HCT116 (cell line): ENCODE measurements at regions not wholly inside any gene's neighbourhood (a gene's known extent, or its start where the extent isn't known, plus 50 kb on each side); places are given as distances from the start of the nearest gene placed in this dataset.

Source experiments
- ATAC-seq: fragments of 200-7000 bp; cut with Tn5 transposase; 2 replicates; pipeline ENCODE4 v1.9.1; 2020; ENCODE audit warnings: mild to moderate bottlenecking, moderate library complexity
- BruUV-seq: library from RNA; stranded (reverse); fragments of 400-500 nt; replicated peaks from 2 replicates; lab custom pipeline; 2021; lab: Mats Ljungman, UMichigan
- CTCF ChIA-PET: fragments of 300-600 bp; sonication (Branson Sonifier 250); formaldehyde crosslinking; loops from one replicate; lab custom pipeline; 2021; ENCODE audit warnings: antibody characterized with exemption; lab: Charles Lee
- POLR2A ChIA-PET: fragments of 300-600, 350-600 bp; sonication (Branson Sonifier 250); formaldehyde crosslinking; loops from one replicate; lab custom pipeline; 2021; ENCODE audit warnings: antibody characterized with exemption; lab: Charles Lee
- RAD21 ChIA-PET, 2 experiments: fragments of 300-600 bp; sonication (Branson Sonifier 250); formaldehyde crosslinking; loops; one replicate each; lab custom pipeline; 2023; ENCODE audit warnings: low total read pairs in 2 of 2; ENCODE audit not compliant: uncharacterized antibody in 2 of 2, unreplicated experiment in 2 of 2, low non-redundant PET in 1 of 2; lab: Charles Lee
- DNase-seq: peaks from one replicate; pipeline ENCODE4 v3.0.0-alpha.2; 2010; ENCODE audit warnings: low read depth, low spot score
- H2AFZ ChIP-seq: fragments of 200-600 bp; shearing (Covaris generic), sonication (generic); 2 replicates; pipeline ENCODE4 v1.6.1; 2017; ENCODE audit warnings: low read depth, mixed run types, mixed read lengths, antibody characterized with exemption, low read length; ENCODE audit not compliant: poor library complexity, severe bottlenecking
- H3K27ac ChIP-seq: 2 replicates; pipeline ENCODE4 v1.5.1; 2012; ENCODE audit warnings: low read depth, low read length
- H3K27me3 ChIP-seq: fragments of 200-600 bp; sonication (generic); 2 replicates; pipeline ENCODE4 v1.6.1; 2016; ENCODE audit warnings: mixed run types, low read length, mixed read lengths; ENCODE audit not compliant: insufficient read depth
- H3K36me3 ChIP-seq, 2 experiments: fragments of 200-500 bp in 1 of 2; fragments of 200-600 bp in 1 of 2; sonication (Bioruptor generic) in 1 of 2; sonication (generic) in 1 of 2; 2 replicates each; pipeline versions ENCODE4 v1.5.1 to v1.6.1; 2014 to 2016; ENCODE audit warnings: low read length in 2 of 2, inconsistent platforms in 1 of 2, mixed read lengths in 1 of 2, mixed run types in 1 of 2; ENCODE audit not compliant: insufficient read depth in 2 of 2, control insufficient read depth in 1 of 2
- H3K4me1 ChIP-seq, 2 experiments: fragments of 200-600 bp in 1 of 2; sonication (generic) in 1 of 2; 2 replicates each; pipeline versions ENCODE4 v1.5.1 to v1.6.1; 2012 to 2017; ENCODE audit warnings: low read length in 2 of 2, inconsistent platforms in 1 of 2, mild to moderate bottlenecking in 1 of 2, mixed read lengths in 1 of 2, mixed run types in 1 of 2, moderate library complexity in 1 of 2; ENCODE audit not compliant: insufficient read depth in 2 of 2, control insufficient read depth in 1 of 2
- H3K4me2 ChIP-seq: fragments of 200-600 bp; sonication (generic); 2 replicates; pipeline ENCODE4 v1.6.1; 2017; ENCODE audit warnings: mixed run types, low read length, mixed read lengths
- H3K4me3 ChIP-seq, 2 experiments: fragments of 200-600 bp in 1 of 2; sonication (generic) in 1 of 2; replicated peaks in 1 of 2; 2 replicates each; pipeline ENCODE4 v1.5.1; 2011 to 2016; ENCODE audit warnings: low read length in 2 of 2, control low read depth in 1 of 2, low read depth in 1 of 2, mild to moderate bottlenecking in 1 of 2, mixed read lengths in 1 of 2, mixed run types in 1 of 2
- H3K79me2 ChIP-seq: fragments of 200-600 bp; sonication (generic); 2 replicates; pipeline ENCODE4 v1.6.1; 2017; ENCODE audit warnings: mild to moderate bottlenecking, mixed run types, low read length, moderate library complexity, mixed read lengths; ENCODE audit not compliant: insufficient read depth
- H3K9ac ChIP-seq: fragments of 200-600 bp; sonication (generic); 2 replicates; pipeline ENCODE4 v1.6.1; 2016; ENCODE audit warnings: low read length, mixed read lengths
- H3K9me2 ChIP-seq: fragments of 200-600 bp; sonication (generic), shearing (Covaris generic); 2 replicates; pipeline ENCODE4 v1.6.1; 2017; ENCODE audit warnings: mixed run types, mild to moderate bottlenecking, moderate library complexity; ENCODE audit not compliant: insufficient read depth
- H3K9me3 ChIP-seq, 2 experiments: fragments of 200-500 bp in 1 of 2; fragments of 200-600 bp in 1 of 2; sonication (Bioruptor generic) in 1 of 2; sonication (generic) in 1 of 2; 2 replicates each; pipeline ENCODE4 v1.6.1; 2014 to 2017; ENCODE audit warnings: low read length in 2 of 2, mixed read lengths in 2 of 2, inconsistent platforms in 1 of 2, low read depth in 1 of 2, mild to moderate bottlenecking in 1 of 2, mixed run types in 1 of 2, moderate library complexity in 1 of 2; ENCODE audit not compliant: control insufficient read depth in 1 of 2, insufficient read depth in 1 of 2
- H4K20me1 ChIP-seq: fragments of 200-600 bp; sonication (generic), shearing (Covaris generic); 2 replicates; pipeline ENCODE4 v1.6.1; 2017; ENCODE audit warnings: mixed run types, mild to moderate bottlenecking, moderate library complexity; ENCODE audit not compliant: insufficient read depth
- CBX3 ChIP-seq: IDR thresholded peaks from 2 replicates; pipeline ENCODE4 v1.6.1; 2012; ENCODE audit warnings: low read depth
- EGR1 ChIP-seq: IDR thresholded peaks from 2 replicates; pipeline ENCODE4 v1.6.1; 2012; ENCODE audit warnings: low read depth
- ELF1 ChIP-seq: IDR thresholded peaks from 2 replicates; pipeline ENCODE4 v1.6.1; 2012; ENCODE audit warnings: low read depth, borderline replicate concordance
- EZH2 ChIP-seq: fragments of 200-600 bp; sonication (generic); IDR thresholded peaks from 2 replicates; pipeline ENCODE4 v1.6.1; 2017; ENCODE audit warnings: antibody characterized with exemption, mixed run types
- FOSL1 ChIP-seq: IDR thresholded peaks from 2 replicates; pipeline ENCODE4 v1.6.1; 2012; ENCODE audit warnings: low read depth
- JUND ChIP-seq: IDR thresholded peaks from 2 replicates; pipeline ENCODE4 v1.6.1; 2012
- RAD21 ChIP-seq: IDR thresholded peaks from 2 replicates; pipeline ENCODE4 v1.6.1; 2012; ENCODE audit warnings: low read depth, mild to moderate bottlenecking
- SIN3A ChIP-seq: IDR thresholded peaks from 2 replicates; pipeline ENCODE4 v1.6.1; 2012; ENCODE audit warnings: low read depth
- SP1 ChIP-seq: IDR thresholded peaks from 2 replicates; pipeline ENCODE4 v1.6.1; 2012; ENCODE audit warnings: low read depth
- YY1 ChIP-seq: IDR thresholded peaks from 2 replicates; pipeline ENCODE4 v1.6.1; 2011; ENCODE audit warnings: low read length, low read depth, moderate library complexity, mild to moderate bottlenecking; ENCODE audit not compliant: insufficient replicate concordance; ENCODE audit errors: extremely low read depth
- ZFX ChIP-seq: fragments of 450-650 bp; IDR thresholded peaks from 2 replicates; pipeline ENCODE4 v1.6.1; 2017
- ZNF274 ChIP-seq: fragments of 200-500 bp; sonication (Bioruptor generic); IDR thresholded peaks from 2 replicates; pipeline ENCODE4 v1.6.1; 2014; ENCODE audit warnings: mild to moderate bottlenecking, low read depth, low read length, inconsistent platforms
- intact Hi-C: fragments of 100-400 bp; cut with micrococcal nuclease; formaldehyde crosslinking; loops from 2 replicates; pipeline ENCODE4 v1.10.0; 2022
- TF ChIP-seq, protein P1 (sequence below): IDR thresholded peaks from 2 replicates; pipeline ENCODE4 v1.6.1; 2012
- TF ChIP-seq, protein P2 (sequence below): IDR thresholded peaks from 2 replicates; pipeline ENCODE4 v1.6.1; 2012; ENCODE audit warnings: low read depth

DNA sequence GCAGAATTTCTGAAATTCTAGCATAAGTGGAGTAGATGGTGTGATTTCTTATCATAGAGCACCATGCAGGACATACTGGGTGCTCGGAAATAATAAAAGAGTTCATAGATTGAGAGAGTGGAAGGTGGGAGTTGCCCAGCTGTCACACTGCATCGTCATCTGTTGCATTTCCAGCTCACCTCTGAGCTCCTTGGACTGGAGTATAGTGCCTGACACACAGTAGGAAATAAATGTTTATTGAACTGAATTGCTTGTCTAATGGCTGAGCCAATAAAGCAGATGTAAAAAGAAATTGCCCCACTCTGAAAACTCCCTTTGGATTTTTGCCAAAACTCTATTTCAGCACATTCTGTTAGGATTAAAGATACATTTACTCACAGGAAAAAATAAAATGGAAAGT lies 108.9 kb upstream of the UBE2E1 start:
- Histone ChIP-seq H3K4me2 (no peak overlapping the region), H3K9me3 (no peaks in the 10 kb centered on the region), H2AFZ (no peak overlapping the region), H3K9ac (no peak overlapping the region), H3K36me3 (no peaks in the 10 kb centered on the region), H3K4me1 (peaks cover 5 to 6% of the 10 kb centered on the region in 2 experiments), H3K27ac (no peak overlapping the region), H3K9me2 (no peaks in the 10 kb centered on the region), H3K27me3 (no peaks in the 10 kb centered on the region), H4K20me1 (no peaks in the 10 kb centered on the region), H3K79me2 (no peaks in the 10 kb centered on the region), H3K4me3 (no peak overlapping the region)
- ChIA-PET CTCF (no interaction called here), POLR2A (no interaction called here), RAD21 (no interaction called here)
- no TSS peak for BruUV-seq
- ATAC-seq (no peak), DNase-seq (no peak)
- intact Hi-C loops, result no loop called here
- TF ChIP-seq ZFX (no peak), ZNF274 (no peak), EZH2 (no peak)
- TF ChIP-seq, protein P1, sequence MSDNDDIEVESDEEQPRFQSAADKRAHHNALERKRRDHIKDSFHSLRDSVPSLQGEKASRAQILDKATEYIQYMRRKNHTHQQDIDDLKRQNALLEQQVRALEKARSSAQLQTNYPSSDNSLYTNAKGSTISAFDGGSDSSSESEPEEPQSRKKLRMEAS, result no peak

DNA sequence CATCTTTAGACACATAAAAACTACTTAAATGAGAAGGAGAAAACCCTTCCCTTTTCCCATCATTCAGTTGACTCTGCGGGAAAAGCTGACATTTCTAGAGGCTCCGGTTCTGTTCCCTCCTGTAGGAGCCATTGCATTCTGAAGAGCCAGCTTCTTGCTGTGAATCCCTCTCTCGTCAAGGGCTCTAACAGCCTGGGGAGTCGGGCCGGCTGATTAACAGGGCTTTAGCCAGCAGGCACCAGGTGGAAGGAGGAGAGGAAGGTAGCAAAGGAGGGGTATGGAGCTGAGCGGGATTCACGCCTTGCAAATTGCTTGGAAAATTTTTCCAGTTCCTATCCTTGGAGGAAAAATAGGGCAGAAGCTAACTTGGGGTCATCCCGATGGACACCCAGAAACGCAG lies 108.3 kb upstream of the UBE2E1 start:
- Histone ChIP-seq H3K27me3 (no peaks in the 10 kb centered on the region), H4K20me1 (no peaks in the 10 kb centered on the region), H3K4me3 (no peak overlapping the region), H3K4me1 (peaks cover 11 to 12% of the 10 kb centered on the region in 2 experiments), H2AFZ (no peak overlapping the region), H3K4me2 (no peak overlapping the region), H3K9me3 (no peaks in the 10 kb centered on the region), H3K79me2 (no peaks in the 10 kb centered on the region), H3K27ac (no peak overlapping the region), H3K9ac (no peak overlapping the region), H3K36me3 (no peaks in the 10 kb centered on the region), H3K9me2 (no peaks in the 10 kb centered on the region)
- POLR2A ChIA-PET, result no interaction called here
- intact Hi-C loops, result no loop called here
- CTCF ChIA-PET, result no interaction called here
- DNase-seq (no peak), ATAC-seq (no peak)
- RAD21 ChIA-PET, result no interaction called here
- BruUV-seq, result no TSS peak
- no peak for TF ChIP-seq RAD21
- TF ChIP-seq CBX3, result no peak
- no peak for TF ChIP-seq SIN3A
- TF ChIP-seq SP1, result no peak
- TF ChIP-seq ZNF274, result no peak
- no peak for TF ChIP-seq FOSL1
- TF ChIP-seq YY1, result no peak
- no peak for TF ChIP-seq JUND
- no peak for TF ChIP-seq EGR1
- no peak for TF ChIP-seq ELF1
- no peak for TF ChIP-seq ZFX
- TF ChIP-seq, protein P2, sequence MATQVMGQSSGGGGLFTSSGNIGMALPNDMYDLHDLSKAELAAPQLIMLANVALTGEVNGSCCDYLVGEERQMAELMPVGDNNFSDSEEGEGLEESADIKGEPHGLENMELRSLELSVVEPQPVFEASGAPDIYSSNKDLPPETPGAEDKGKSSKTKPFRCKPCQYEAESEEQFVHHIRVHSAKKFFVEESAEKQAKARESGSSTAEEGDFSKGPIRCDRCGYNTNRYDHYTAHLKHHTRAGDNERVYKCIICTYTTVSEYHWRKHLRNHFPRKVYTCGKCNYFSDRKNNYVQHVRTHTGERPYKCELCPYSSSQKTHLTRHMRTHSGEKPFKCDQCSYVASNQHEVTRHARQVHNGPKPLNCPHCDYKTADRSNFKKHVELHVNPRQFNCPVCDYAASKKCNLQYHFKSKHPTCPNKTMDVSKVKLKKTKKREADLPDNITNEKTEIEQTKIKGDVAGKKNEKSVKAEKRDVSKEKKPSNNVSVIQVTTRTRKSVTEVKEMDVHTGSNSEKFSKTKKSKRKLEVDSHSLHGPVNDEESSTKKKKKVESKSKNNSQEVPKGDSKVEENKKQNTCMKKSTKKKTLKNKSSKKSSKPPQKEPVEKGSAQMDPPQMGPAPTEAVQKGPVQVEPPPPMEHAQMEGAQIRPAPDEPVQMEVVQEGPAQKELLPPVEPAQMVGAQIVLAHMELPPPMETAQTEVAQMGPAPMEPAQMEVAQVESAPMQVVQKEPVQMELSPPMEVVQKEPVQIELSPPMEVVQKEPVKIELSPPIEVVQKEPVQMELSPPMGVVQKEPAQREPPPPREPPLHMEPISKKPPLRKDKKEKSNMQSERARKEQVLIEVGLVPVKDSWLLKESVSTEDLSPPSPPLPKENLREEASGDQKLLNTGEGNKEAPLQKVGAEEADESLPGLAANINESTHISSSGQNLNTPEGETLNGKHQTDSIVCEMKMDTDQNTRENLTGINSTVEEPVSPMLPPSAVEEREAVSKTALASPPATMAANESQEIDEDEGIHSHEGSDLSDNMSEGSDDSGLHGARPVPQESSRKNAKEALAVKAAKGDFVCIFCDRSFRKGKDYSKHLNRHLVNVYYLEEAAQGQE, result no peak
